ENCODE measurements at regions not wholly inside any gene's neighbourhood (a gene's known extent, or its start where the extent isn't known, plus 50 kb on each side); places are given as distances from the start of the nearest gene placed in this dataset.

- H3K4me3 ChIP-seq = no peak overlapping the region
- no peaks in the 10 kb centered on the region for H3K79me2 ChIP-seq (ENCODE audit: low read depth)
- Mint-ChIP-seq H3K4me1 (no peaks in the 10 kb centered on the region), H3K4me3 (no peak overlapping the region), H3K27me3 (ENCODE audit: insufficient read depth, low read depth) (peaks cover 2% of the 10 kb centered on the region), H3K36me3 (no peaks in the 10 kb centered on the region), H3K9me3 (no peaks in the 10 kb centered on the region), H3K27ac (no peak overlapping the region)
- H4K20me1 ChIP-seq (ENCODE audit: low read depth) = no peaks in the 10 kb centered on the region
- DNase-seq (ENCODE audit: low spot score) = no peak
- no peaks in the 10 kb centered on the region for H3F3A ChIP-seq (ENCODE audit: low read depth)
- peaks cover 13% of the 10 kb centered on the region for H3K4me1 ChIP-seq
- TF ChIP-seq EZH2 (IDR thresholded peaks at IDR 0.05) (no peak), CTCF (IDR thresholded peaks at IDR 0.05) (no peak), EZH2phosphoT487 (IDR thresholded peaks at IDR 0.05) (no peak)
- no peak overlapping the region for H3K27ac ChIP-seq
- no peaks in the 10 kb centered on the region for H3K9me3 ChIP-seq (ENCODE audit: low read depth)
- H3K9ac ChIP-seq = no peak overlapping the region
- H3K4me2 ChIP-seq = no peak overlapping the region
- no peaks in the 10 kb centered on the region for H3K36me3 ChIP-seq
- H2AFZ ChIP-seq (replicated peaks) = no peak overlapping the region
- H3K27me3 ChIP-seq = no peaks in the 10 kb centered on the region
Measured at GRCh38 chr2:35337922-35338321, 1017.7 kb upstream of the CRIM1 start.

GRCh38 chr2:35314049-35314448, 1041.5 kb upstream of the CRIM1 start:
- Histone ChIP-seq H3K27me3 (no peaks in the 10 kb centered on the region), H3K4me3 (no peak overlapping the region), H3K4me1 (no peaks in the 10 kb centered on the region), H3K79me2 (ENCODE audit: low read depth) (no peaks in the 10 kb centered on the region), H3K9me3 (ENCODE audit: low read depth) (no peaks in the 10 kb centered on the region), H4K20me1 (ENCODE audit: low read depth) (no peaks in the 10 kb centered on the region), H3K9ac (no peak overlapping the region), H3K4me2 (no peak overlapping the region), H2AFZ (replicated peaks) (no peak overlapping the region), H3F3A (ENCODE audit: low read depth) (no peaks in the 10 kb centered on the region), H3K27ac (no peak overlapping the region), H3K36me3 (no peaks in the 10 kb centered on the region)
- DNase-seq (ENCODE audit: low spot score) = no peak
- no peak overlapping the region for H3K27ac Mint-ChIP-seq
- H3K36me3 Mint-ChIP-seq = no peaks in the 10 kb centered on the region
- TF ChIP-seq EZH2 (IDR thresholded peaks at IDR 0.05) (no peak), CTCF (IDR thresholded peaks at IDR 0.05) (no peak), EZH2phosphoT487 (IDR thresholded peaks at IDR 0.05) (no peak)
- H3K4me1 Mint-ChIP-seq = no peaks in the 10 kb centered on the region
- no peaks in the 10 kb centered on the region for H3K9me3 Mint-ChIP-seq
- no peak overlapping the region for H3K4me3 Mint-ChIP-seq
- H3K27me3 Mint-ChIP-seq (ENCODE audit: insufficient read depth, low read depth) = no peaks in the 10 kb centered on the region

GRCh38 chr2:35301369-35301768, 1054.2 kb upstream of the CRIM1 start:
- no peak for TF ChIP-seq CTCF (IDR thresholded peaks at IDR 0.05)
- TF ChIP-seq EZH2phosphoT487 (IDR thresholded peaks at IDR 0.05) = no peak
- no peak for TF ChIP-seq EZH2 (IDR thresholded peaks at IDR 0.05)
- no peak overlapping the region for H3K4me3 Mint-ChIP-seq
- Histone ChIP-seq H3K4me2 (no peak overlapping the region), H3K9ac (no peak overlapping the region), H3K9me3 (ENCODE audit: low read depth) (no peaks in the 10 kb centered on the region), H3K79me2 (ENCODE audit: low read depth) (no peaks in the 10 kb centered on the region), H3K4me3 (no peak overlapping the region), H3F3A (ENCODE audit: low read depth) (no peaks in the 10 kb centered on the region), H3K27ac (no peak overlapping the region), H3K27me3 (no peaks in the 10 kb centered on the region), H3K36me3 (no peaks in the 10 kb centered on the region), H2AFZ (replicated peaks) (no peak overlapping the region), H3K4me1 (no peaks in the 10 kb centered on the region), H4K20me1 (ENCODE audit: low read depth) (no peaks in the 10 kb centered on the region)
- H3K27ac Mint-ChIP-seq = no peak overlapping the region
- H3K27me3 Mint-ChIP-seq (ENCODE audit: insufficient read depth, low read depth) = no peaks in the 10 kb centered on the region
- H3K9me3 Mint-ChIP-seq = no peaks in the 10 kb centered on the region
- no peak for DNase-seq (ENCODE audit: low spot score)
- no peaks in the 10 kb centered on the region for H3K4me1 Mint-ChIP-seq
- H3K36me3 Mint-ChIP-seq = no peaks in the 10 kb centered on the region

GRCh38 chr2:35298493-35298892, 1057.1 kb upstream of the CRIM1 start:
- no peak overlapping the region for H3K4me3 ChIP-seq
- H3K4me1 ChIP-seq = peaks cover 15% of the 10 kb centered on the region
- TF ChIP-seq EZH2phosphoT487 (IDR thresholded peaks at IDR 0.05) (no peak), EZH2 (IDR thresholded peaks at IDR 0.05) (no peak)
- no peaks in the 10 kb centered on the region for H4K20me1 ChIP-seq (ENCODE audit: low read depth)
- H3K79me2 ChIP-seq (ENCODE audit: low read depth) = no peaks in the 10 kb centered on the region
- H3K27me3 ChIP-seq = no peaks in the 10 kb centered on the region
- no peak overlapping the region for H3K27ac ChIP-seq
- Mint-ChIP-seq H3K27ac (no peak overlapping the region), H3K36me3 (no peaks in the 10 kb centered on the region), H3K4me3 (no peak overlapping the region), H3K27me3 (ENCODE audit: insufficient read depth, low read depth) (peaks cover 5% of the 10 kb centered on the region), H3K4me1 (peaks cover 6% of the 10 kb centered on the region), H3K9me3 (no peaks in the 10 kb centered on the region)
- H3F3A ChIP-seq (ENCODE audit: low read depth) = peaks cover 12% of the 10 kb centered on the region
- no peak overlapping the region for H3K9ac ChIP-seq
- no peak overlapping the region for H2AFZ ChIP-seq (replicated peaks)
- H3K36me3 ChIP-seq = no peaks in the 10 kb centered on the region
- no peak overlapping the region for H3K4me2 ChIP-seq
- no peak for DNase-seq (ENCODE audit: low spot score)
- no peaks in the 10 kb centered on the region for H3K9me3 ChIP-seq (ENCODE audit: low read depth)

Data from neural progenitor cell (in vitro differentiated cells).